ENCODE measurements at regions not wholly inside any gene's neighbourhood (a gene's known extent, or its start where the extent isn't known, plus 50 kb on each side); places are given as distances from the start of the nearest gene placed in this dataset.

DNA sequence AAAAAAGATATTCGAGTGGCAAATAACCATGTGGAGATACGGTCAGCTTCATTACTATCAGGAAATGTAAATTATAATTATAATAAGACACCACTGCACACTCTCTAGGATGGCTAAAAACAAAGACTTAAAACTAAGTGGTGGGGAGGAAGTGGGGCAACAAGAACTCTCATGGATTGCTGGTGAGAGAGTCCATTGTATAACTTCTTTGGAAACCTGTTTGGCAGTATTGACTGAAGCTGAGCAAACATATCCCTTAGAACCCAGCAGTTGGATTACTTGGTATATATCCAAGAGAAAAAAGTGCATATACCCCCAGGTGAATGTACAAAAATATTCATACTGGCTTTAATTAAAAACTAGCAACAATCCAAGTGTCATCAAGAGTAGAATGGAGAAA is 133.7 kb upstream of the CTBP2 start:
- DNase-seq (ENCODE audit: low read depth, low spot score), result no peak
- TF ChIP-seq, protein P1, sequence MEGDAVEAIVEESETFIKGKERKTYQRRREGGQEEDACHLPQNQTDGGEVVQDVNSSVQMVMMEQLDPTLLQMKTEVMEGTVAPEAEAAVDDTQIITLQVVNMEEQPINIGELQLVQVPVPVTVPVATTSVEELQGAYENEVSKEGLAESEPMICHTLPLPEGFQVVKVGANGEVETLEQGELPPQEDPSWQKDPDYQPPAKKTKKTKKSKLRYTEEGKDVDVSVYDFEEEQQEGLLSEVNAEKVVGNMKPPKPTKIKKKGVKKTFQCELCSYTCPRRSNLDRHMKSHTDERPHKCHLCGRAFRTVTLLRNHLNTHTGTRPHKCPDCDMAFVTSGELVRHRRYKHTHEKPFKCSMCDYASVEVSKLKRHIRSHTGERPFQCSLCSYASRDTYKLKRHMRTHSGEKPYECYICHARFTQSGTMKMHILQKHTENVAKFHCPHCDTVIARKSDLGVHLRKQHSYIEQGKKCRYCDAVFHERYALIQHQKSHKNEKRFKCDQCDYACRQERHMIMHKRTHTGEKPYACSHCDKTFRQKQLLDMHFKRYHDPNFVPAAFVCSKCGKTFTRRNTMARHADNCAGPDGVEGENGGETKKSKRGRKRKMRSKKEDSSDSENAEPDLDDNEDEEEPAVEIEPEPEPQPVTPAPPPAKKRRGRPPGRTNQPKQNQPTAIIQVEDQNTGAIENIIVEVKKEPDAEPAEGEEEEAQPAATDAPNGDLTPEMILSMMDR (optimal IDR thresholded peaks at IDR 0.05 in 1 of 3, IDR thresholded peaks at IDR 0.05 in 1 of 3, conservative IDR thresholded peaks at IDR 0.05 in 1 of 3; ENCODE audit: extremely low read depth in 1 of 3, insufficient read depth in 2 of 3, low read length in 3 of 3), result no peak
- no peak for TF ChIP-seq EZH2 (IDR thresholded peaks at IDR 0.05; ENCODE audit: low read length)
- no peak for FAIRE-seq
- Histone ChIP-seq H3K4me1 (ENCODE audit: control insufficient read depth, extremely low read depth, insufficient read depth, low read length) (peaks cover 8% of the 10 kb centered on the region), H3K4me2 (ENCODE audit: control insufficient read depth, extremely low read depth, insufficient read depth, low read depth, low read length) (no peak overlapping the region), H3K27me3 (ENCODE audit: control insufficient read depth, extremely low read depth, insufficient read depth, low read length) (no peaks in the 10 kb centered on the region), H2AFZ (ENCODE audit: control insufficient read depth, low read length) (no peak overlapping the region), H4K20me1 (ENCODE audit: control insufficient read depth, extremely low read depth, insufficient read depth, low read length) (no peaks in the 10 kb centered on the region), H3K27ac (ENCODE audit: control insufficient read depth, insufficient read depth, low read length) (no peak overlapping the region), H3K9ac (ENCODE audit: control insufficient read depth, extremely low read depth, insufficient read depth, low read length) (no peak overlapping the region), H3K9me3 (ENCODE audit: control insufficient read depth, low read depth, low read length) (no peaks in the 10 kb centered on the region), H3K4me3 (ENCODE audit: control insufficient read depth in 2 of 3, extremely low read depth in 1 of 3, insufficient read depth in 2 of 3, low read depth in 1 of 3, low read length in 3 of 3) (no peak overlapping the region), H3K36me3 (ENCODE audit: control insufficient read depth in 2 of 2, extremely low read depth in 1 of 2, insufficient read depth in 2 of 2, low read length in 2 of 2) (no peaks in the 10 kb centered on the region), H3K9me1 (ENCODE audit: control insufficient read depth, extremely low read depth, insufficient read depth, low read length) (no peaks in the 10 kb centered on the region), H3K79me2 (ENCODE audit: control insufficient read depth, insufficient read depth, low read length) (no peaks in the 10 kb centered on the region)
- dilution Hi-C loops (cut with MboI; ENCODE audit: extremely low pct_ligation_motif_present, low sequenced_read_pairs), result no loop called here

DNA sequence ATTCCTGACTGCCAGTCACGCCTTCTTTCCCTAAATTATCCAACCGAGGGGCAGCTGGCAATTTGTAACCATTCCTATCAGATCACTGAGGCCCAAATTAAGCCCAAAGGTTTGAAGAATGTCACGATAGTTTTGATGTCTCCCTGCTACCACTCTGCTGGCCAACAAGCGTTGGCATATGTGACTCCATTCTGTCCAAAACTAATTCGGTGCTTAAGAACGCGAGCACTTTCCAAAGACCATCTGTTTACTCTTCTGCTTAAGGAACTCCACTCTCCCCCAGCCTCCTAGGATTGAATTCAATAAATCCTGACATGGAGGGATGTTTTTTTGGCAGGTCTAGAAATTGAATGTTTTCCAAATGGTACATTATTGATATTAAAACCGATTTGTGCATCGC is 131.5 kb upstream of the CTBP2 start:
- peaks cover 6% of the 10 kb centered on the region for H3K4me1 ChIP-seq (ENCODE audit: control insufficient read depth, extremely low read depth, insufficient read depth, low read length)
- H3K27me3 ChIP-seq (ENCODE audit: control insufficient read depth, extremely low read depth, insufficient read depth, low read length), result peaks cover 5% of the 10 kb centered on the region
- H3K4me2 ChIP-seq (ENCODE audit: control insufficient read depth, extremely low read depth, insufficient read depth, low read depth, low read length), result no peak overlapping the region
- H2AFZ ChIP-seq (ENCODE audit: control insufficient read depth, low read length), result no peak overlapping the region
- DNase-seq (ENCODE audit: low read depth, low spot score), result no peak
- no peaks in the 10 kb centered on the region for H3K9me1 ChIP-seq (ENCODE audit: control insufficient read depth, extremely low read depth, insufficient read depth, low read length)
- TF ChIP-seq, protein P1 (optimal IDR thresholded peaks at IDR 0.05 in 1 of 3, IDR thresholded peaks at IDR 0.05 in 1 of 3, conservative IDR thresholded peaks at IDR 0.05 in 1 of 3; ENCODE audit: extremely low read depth in 1 of 3, insufficient read depth in 2 of 3, low read length in 3 of 3), result no peak
- no peak for TF ChIP-seq EZH2 (IDR thresholded peaks at IDR 0.05; ENCODE audit: low read length)
- no peaks in the 10 kb centered on the region for H3K79me2 ChIP-seq (ENCODE audit: control insufficient read depth, insufficient read depth, low read length)
- dilution Hi-C loops (cut with MboI; ENCODE audit: extremely low pct_ligation_motif_present, low sequenced_read_pairs), result no loop called here
- H4K20me1 ChIP-seq (ENCODE audit: control insufficient read depth, extremely low read depth, insufficient read depth, low read length), result no peaks in the 10 kb centered on the region
- no peak for FAIRE-seq
- H3K36me3 ChIP-seq (ENCODE audit: control insufficient read depth in 2 of 2, extremely low read depth in 1 of 2, insufficient read depth in 2 of 2, low read length in 2 of 2), result no peaks in the 10 kb centered on the region
- H3K27ac ChIP-seq (ENCODE audit: control insufficient read depth, insufficient read depth, low read length), result no peak overlapping the region
- no peak overlapping the region for H3K9ac ChIP-seq (ENCODE audit: control insufficient read depth, extremely low read depth, insufficient read depth, low read length)
- no peaks in the 10 kb centered on the region for H3K9me3 ChIP-seq (ENCODE audit: control insufficient read depth, low read depth, low read length)
- no peak overlapping the region for H3K4me3 ChIP-seq (ENCODE audit: control insufficient read depth in 2 of 3, extremely low read depth in 1 of 3, insufficient read depth in 2 of 3, low read depth in 1 of 3, low read length in 3 of 3)

All from keratinocyte (primary cell).